HG03521 (cell line): ENCODE measurements at regions not wholly inside any gene's neighbourhood (a gene's known extent, or its start where the extent isn't known, plus 50 kb on each side); places are given as distances from the start of the nearest gene placed in this dataset.

Experiments
- ATAC-seq: cut with Tn5 transposase; IDR thresholded peaks from one replicate; pipeline ENCODE4 v1.9.1; 2021; ENCODE audit warnings: mild to moderate bottlenecking, moderate library complexity; ENCODE audit not compliant: unreplicated experiment

DNA sequence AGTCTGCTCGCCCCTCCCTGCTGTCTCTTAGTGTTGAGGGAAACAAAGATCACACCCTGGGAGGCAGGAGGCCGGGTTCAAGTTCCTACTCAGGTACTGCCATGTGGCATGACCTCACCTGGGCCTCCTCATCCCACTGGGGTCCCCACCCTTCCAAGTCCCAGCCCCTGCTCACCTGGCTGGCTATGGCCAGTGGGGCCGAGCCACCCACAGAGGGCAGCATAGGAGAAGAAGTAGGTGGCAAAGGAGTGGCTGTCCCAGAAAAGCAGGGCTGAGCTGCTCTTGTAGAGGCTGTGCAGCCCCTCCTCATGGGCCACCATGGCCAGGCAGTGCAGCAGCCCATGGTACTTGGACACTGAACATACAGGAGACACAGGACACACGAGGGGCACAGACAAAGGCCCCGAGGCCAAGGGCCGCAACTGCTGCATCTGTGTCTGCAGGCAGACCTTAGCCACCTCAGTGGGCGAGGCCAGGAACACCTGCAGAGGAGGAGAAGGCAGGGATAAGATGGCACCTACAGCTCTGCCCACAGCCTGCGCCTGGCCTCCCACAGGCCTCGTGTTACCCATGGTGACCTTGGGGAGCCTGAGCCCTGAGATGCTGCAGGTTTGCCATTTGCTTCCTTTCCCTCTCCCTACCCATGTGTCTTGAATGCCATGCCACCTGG lies 50.6 kb upstream of the MPEG1 start:
- no peak for ATAC-seq
